Lung (tissue), 11 donors: ENCODE measurements at regions not wholly inside any gene's neighbourhood (a gene's known extent, or its start where the extent isn't known, plus 50 kb on each side); places are given as distances from the start of the nearest gene placed in this dataset.

Source experiments
- ATAC-seq: fragments of 200-7000 bp; cut with Tn5 transposase; one replicate; pipeline ENCODE4 v1.9.1; 2020; ENCODE audit warnings: moderate number of reproducible peaks; ENCODE audit not compliant: insufficient read depth, low FRiP score
- DNase-seq, 3 donors: peaks; one replicate each; pipeline ENCODE4 v3.0.0-alpha.2; 2013 to 2017
- H3K27ac ChIP-seq, 2 donors: one replicate each; pipeline ENCODE4 v1.5.1; 2013; ENCODE audit warnings: mild to moderate bottlenecking in 2 of 2, moderate library complexity in 2 of 2, control low read depth in 1 of 2, inconsistent platforms in 1 of 2, low read depth in 1 of 2, low read length in 1 of 2
- H3K27me3 ChIP-seq, 3 donors: one replicate each; pipeline ENCODE4 v1.5.1; 2013; ENCODE audit warnings: low read length in 2 of 3; ENCODE audit not compliant: control insufficient read depth in 3 of 3, insufficient read depth in 3 of 3
- H3K36me3 ChIP-seq, 4 donors: one replicate each; pipeline ENCODE4 v1.5.1; 2013; ENCODE audit warnings: low read length in 4 of 4, mild to moderate bottlenecking in 1 of 4, moderate library complexity in 1 of 4; ENCODE audit not compliant: control insufficient read depth in 4 of 4, insufficient read depth in 4 of 4
- H3K4me1 ChIP-seq, 5 donors: one replicate each; pipeline ENCODE4 v1.5.1; 2013; ENCODE audit warnings: low read length in 5 of 5, mild to moderate bottlenecking in 2 of 5, moderate library complexity in 1 of 5; ENCODE audit not compliant: control insufficient read depth in 5 of 5, insufficient read depth in 5 of 5
- H3K4me3 ChIP-seq: one replicate; pipeline ENCODE4 v1.5.1; 2013; ENCODE audit warnings: mild to moderate bottlenecking, control low read depth, moderate library complexity
- H3K9ac ChIP-seq, 2 donors: one replicate each; pipeline ENCODE4 v1.5.1; 2013; ENCODE audit warnings: low read length in 2 of 2, control low read depth in 1 of 2; ENCODE audit not compliant: insufficient read depth in 1 of 2
- H3K9me3 ChIP-seq, 4 donors: one replicate each; pipeline ENCODE4 v1.5.1; 2013; ENCODE audit warnings: low read length in 3 of 4, mild to moderate bottlenecking in 1 of 4, moderate library complexity in 1 of 4; ENCODE audit not compliant: control insufficient read depth in 4 of 4, insufficient read depth in 3 of 4
- WGBS, 2 donors: extraction: QIAGEN DNeasy Blood & Tissue Kit; methylation state at CpG; one replicate each; pipeline ENCODE4 v1.1.7; 2013; 5-methylcytosine and 5-hydroxymethylcytosine counted together
- TF ChIP-seq, protein P1 (sequence below): IDR thresholded peaks from 2 replicates; pipeline ENCODE4 v1.5.1; 2012; ENCODE audit warnings: mild to moderate bottlenecking; ENCODE audit errors: control extremely low read depth, extremely low read depth
- donor health status: control.
- donor health status: control.
- donor health status: Bipolar disorder and iron deficiency.
- donor health status: healthy.
- donor health status: DM: yes; HTN: yes; CAD: no.

GRCh38 chr10:30208330-30208729 is 140.7 kb downstream of the MTPAP start:
- H3K9ac ChIP-seq: no peak overlapping the region
- no peak overlapping the region for H3K27ac ChIP-seq
- no peak overlapping the region for H3K4me3 ChIP-seq
- H3K4me1 ChIP-seq: peaks cover 0 to 11% (median 6%) of the 10 kb centered on the region in 5 donors
- peaks cover 0 to 2% (median 0%) of the 10 kb centered on the region in 4 donors for H3K9me3 ChIP-seq
- TF ChIP-seq, protein P1, sequence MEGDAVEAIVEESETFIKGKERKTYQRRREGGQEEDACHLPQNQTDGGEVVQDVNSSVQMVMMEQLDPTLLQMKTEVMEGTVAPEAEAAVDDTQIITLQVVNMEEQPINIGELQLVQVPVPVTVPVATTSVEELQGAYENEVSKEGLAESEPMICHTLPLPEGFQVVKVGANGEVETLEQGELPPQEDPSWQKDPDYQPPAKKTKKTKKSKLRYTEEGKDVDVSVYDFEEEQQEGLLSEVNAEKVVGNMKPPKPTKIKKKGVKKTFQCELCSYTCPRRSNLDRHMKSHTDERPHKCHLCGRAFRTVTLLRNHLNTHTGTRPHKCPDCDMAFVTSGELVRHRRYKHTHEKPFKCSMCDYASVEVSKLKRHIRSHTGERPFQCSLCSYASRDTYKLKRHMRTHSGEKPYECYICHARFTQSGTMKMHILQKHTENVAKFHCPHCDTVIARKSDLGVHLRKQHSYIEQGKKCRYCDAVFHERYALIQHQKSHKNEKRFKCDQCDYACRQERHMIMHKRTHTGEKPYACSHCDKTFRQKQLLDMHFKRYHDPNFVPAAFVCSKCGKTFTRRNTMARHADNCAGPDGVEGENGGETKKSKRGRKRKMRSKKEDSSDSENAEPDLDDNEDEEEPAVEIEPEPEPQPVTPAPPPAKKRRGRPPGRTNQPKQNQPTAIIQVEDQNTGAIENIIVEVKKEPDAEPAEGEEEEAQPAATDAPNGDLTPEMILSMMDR: no peak
- ATAC-seq (no peak), DNase-seq (no peak)
- H3K27me3 ChIP-seq: no peaks in the 10 kb centered on the region
- 76 to 86% methylated on average over 2 of the region's 2 CpGs for WGBS, 2 donors
- no peaks in the 10 kb centered on the region for H3K36me3 ChIP-seq

GRCh38 chr10:30207485-30208052 is 141.5 kb downstream of the MTPAP start:
- Histone ChIP-seq H3K36me3 (no peaks in the 10 kb centered on the region), H3K27me3 (no peaks in the 10 kb centered on the region), H3K4me1 (peaks cover 0 to 11% (median 6%) of the 10 kb centered on the region in 5 donors), H3K4me3 (no peak overlapping the region), H3K27ac (no peak overlapping the region), H3K9me3 (peaks cover 0 to 3% (median 0%) of the 10 kb centered on the region in 4 donors), H3K9ac (no peak overlapping the region)
- DNase-seq: peak in 2 of 3 donors; percentile 39 to 45
- TF ChIP-seq, protein P1: no peak
- 30 to 59% methylated on average over 10 of the region's 10 CpGs for WGBS, 2 donors
- peak; percentile 19 for ATAC-seq

DNA sequence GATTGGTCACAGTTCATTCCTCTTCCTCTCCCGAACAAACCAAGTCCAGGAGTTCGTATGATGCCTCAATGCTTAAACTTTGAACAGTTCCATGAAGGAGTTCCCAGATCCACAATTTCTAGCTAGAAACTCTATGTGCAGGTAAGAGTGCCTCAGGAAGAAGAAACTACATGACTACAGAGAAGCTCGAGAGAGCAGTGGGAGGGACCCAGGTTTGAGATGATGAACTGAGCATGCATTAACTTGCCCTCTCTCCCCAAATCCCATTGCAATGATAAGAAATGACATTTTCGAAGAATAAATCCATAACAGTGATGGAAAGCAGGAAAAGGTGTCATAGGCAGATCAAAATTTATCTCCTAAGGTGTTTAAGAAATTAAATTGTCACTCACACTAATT is 140.6 kb upstream of the JCAD start:
- Histone ChIP-seq H3K9me3 (peaks cover 0 to 3% (median under 1%) of the 10 kb centered on the region in 4 donors), H3K4me1 (peaks cover 0 to 1% (median 0%) of the 10 kb centered on the region in 5 donors), H3K27ac (no peak overlapping the region), H3K4me3 (no peak overlapping the region), H3K9ac (no peak overlapping the region), H3K36me3 (no peaks in the 10 kb centered on the region), H3K27me3 (no peaks in the 10 kb centered on the region)
- ATAC-seq: no peak
- 90 to 91% methylated on average over 4 of the region's 4 CpGs for WGBS, 2 donors
- DNase-seq: no peak
- TF ChIP-seq, protein P1: no peak
